DND-41 (cell line): ENCODE measurements at regions not wholly inside any gene's neighbourhood (a gene's known extent, or its start where the extent isn't known, plus 50 kb on each side); places are given as distances from the start of the nearest gene placed in this dataset.

Source experiments
- CTCF ChIP-seq: IDR thresholded peaks from 2 replicates; pipeline ENCODE4 v1.5.1; 2012; ENCODE audit warnings: borderline replicate concordance, low read length, moderate library complexity, mild to moderate bottlenecking; ENCODE audit not compliant: poor library complexity, severe bottlenecking; ENCODE audit errors: extremely low read depth
- EZH2 ChIP-seq: IDR thresholded peaks from 3 replicates; pipeline ENCODE4 v1.6.1; 2012; ENCODE audit warnings: borderline replicate concordance, low read depth, mild to moderate bottlenecking, moderate library complexity, low read length, inconsistent platforms; ENCODE audit not compliant: severe bottlenecking

GRCh38 chr2:47653902-47654789, 83.4 kb upstream of the KCNK12 start:
- TF ChIP-seq CTCF (peak; percentile 11), EZH2 (no peak)
